Right renal pelvis (tissue), 4 donors: ENCODE measurements at regions not wholly inside any gene's neighbourhood (a gene's known extent, or its start where the extent isn't known, plus 50 kb on each side); places are given as distances from the start of the nearest gene placed in this dataset.
"Not testable (repeated sequence)": the region's sequence is repeated elsewhere in the genome, so short reads cannot be mapped to it uniquely, and the experiment has no call there.

ENCODE experiments used
- DNase-seq, 4 donors: peaks; one replicate each; pipeline ENCODE4 v3.0.0-alpha.2; 2013; ENCODE audit warnings: low read depth in 4 of 4, low spot score in 3 of 4, missing footprints in 1 of 4

DNA sequence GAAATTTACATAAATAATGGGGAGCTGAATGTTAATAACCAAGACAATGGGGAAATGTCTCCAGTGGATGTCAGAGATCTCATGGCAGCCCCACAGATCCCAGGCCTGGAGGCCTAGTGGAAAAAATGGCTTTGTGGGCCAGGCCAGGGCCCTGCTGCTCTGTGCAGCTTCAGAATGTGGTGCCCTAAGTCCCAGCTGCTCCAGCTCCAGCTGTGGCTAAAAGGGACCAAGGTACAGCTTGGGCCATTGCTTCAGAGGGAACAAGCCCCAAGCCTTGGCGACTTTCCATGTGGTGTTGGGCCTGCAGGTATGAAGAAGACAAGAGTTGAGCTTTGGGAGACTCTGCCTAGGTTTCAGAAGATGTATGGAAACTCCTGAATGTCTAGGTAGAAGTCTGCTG lies 658.2 kb downstream of the NUP35 start:
- no peak for DNase-seq

- DNase-seq: not testable (repeated sequence)
These were observed 664.6 kb downstream of the NUP35 start for GRCh38 chr2:183788796-183789195.

DNA sequence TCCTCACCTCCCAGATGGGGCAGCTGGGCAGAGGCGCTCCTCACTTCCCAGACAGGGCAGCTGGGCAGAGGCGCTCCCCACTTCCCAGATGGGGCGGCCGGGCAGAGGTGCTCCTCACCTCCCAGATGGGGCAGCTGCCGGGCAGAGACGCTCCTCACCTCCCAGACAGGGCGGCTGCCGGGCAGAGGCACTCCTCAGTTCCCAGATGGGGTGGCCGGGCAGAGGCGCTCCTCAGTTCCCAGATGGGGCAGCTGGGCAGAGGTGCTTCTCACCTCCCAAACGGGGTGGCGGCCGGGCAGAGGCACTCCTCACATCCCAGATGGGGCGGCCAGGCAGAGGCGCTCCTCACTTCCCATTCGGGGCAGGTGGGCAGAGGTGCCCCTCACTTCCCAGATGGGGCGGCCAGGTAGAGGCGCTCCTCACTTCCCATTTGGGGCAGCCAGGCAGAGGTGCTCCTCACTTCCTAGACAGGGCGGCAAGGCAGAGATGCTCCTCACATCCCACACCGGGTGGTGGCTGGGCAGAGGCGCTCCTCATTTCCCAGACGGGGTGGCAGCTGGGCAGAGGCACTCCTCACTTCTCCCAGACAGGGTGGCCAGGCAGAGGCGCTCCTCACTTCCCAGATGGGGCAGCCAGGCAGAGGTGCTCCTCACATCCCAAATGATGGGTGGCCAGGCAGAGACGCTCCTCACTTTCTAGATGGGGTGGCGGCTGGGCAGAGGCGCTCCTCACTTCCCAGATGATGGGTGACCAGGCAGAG lies 668.1 kb downstream of the NUP35 start:
- DNase-seq: not testable (repeated sequence)

DNA sequence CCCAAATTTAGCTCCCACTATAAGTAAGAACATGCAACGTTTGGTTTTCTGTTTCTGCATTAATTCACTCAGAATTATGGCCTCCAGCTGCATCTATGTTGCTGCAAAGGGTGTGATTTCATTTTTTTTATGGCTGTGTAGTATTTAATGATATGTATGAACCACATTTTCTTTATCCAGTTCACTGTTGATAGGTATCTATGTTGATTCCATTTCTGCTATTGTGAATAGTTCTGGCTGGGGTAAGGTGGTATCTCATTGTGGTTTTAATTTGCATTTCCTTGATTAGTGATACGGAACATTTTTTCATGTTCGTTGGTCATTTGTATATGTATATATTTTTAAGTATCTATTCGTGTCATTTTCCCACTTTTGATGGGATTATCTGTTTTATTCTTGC lies 674.3 kb downstream of the NUP35 start:
- no peak for DNase-seq

DNA sequence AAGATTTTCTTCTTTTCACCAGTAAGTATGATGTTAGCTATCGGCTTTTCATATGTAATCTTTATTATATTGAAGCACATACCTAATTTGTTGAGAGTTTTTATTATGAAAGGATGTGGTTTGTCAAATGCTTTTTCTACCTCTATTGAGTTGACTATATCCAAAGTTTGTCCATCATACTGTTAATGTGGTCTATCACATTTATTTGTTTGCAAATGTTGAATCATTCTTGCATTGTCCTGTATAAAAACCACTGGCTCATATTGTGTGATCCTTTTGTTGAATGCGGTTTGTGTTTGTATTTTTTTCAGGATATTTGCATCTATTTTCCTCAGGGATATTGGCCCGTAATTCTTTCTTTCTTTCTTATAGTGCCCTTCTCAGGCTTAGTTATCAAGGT lies 675.5 kb downstream of the NUP35 start:
- no peak for DNase-seq

- no peak for DNase-seq
These were observed 679.4 kb downstream of the NUP35 start for GRCh38 chr2:183803596-183803995.

- DNase-seq: no peak
These were observed 683.6 kb downstream of the NUP35 start for GRCh38 chr2:183807870-183808269.

- DNase-seq: no peak
These were observed 685.2 kb downstream of the NUP35 start for GRCh38 chr2:183809404-183809803.

GRCh38 chr2:183811281-183811680 lies 687.0 kb downstream of the NUP35 start:
- DNase-seq: no peak

DNA sequence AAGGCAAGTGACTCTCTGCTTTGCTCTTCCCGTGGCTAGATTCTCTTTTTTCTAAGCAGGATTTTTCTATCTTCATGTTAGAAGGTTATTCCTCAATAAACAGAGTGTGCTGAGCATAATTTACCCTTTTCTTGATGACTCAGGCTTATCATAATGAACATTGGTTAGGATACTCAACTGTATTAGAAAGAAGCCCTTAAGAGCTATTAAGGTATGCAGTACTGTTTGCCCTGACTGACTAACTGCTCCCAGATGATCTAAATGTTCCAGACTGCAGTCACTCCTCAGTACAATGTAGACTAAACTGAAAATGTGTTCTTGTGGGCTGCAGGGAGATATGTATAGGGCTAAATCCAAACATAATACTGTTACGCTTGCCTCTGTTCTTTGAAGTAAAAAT lies 687.8 kb downstream of the NUP35 start:
- DNase-seq: no peak

DNA sequence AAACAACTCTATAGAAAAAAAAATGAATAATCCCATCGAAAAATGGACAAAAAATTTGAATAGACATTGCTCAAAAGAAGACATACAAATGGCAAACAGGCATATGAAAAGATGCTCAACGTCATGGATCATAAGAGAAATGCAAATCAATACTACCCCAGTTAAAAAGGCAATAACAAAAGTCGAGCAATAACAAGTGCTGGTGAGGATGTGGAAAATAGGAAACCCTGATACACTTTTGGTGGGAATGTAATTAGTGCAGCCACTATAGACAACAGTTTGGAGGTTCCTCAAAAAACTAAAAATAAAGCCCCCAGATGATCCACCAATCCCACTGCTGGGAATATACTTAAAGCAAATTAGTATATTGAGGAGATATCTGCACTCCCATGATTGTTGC lies 701.5 kb downstream of the NUP35 start:
- no peak for DNase-seq

GRCh38 chr2:183829931-183830330 lies 705.7 kb downstream of the NUP35 start:
- DNase-seq: no peak

DNA sequence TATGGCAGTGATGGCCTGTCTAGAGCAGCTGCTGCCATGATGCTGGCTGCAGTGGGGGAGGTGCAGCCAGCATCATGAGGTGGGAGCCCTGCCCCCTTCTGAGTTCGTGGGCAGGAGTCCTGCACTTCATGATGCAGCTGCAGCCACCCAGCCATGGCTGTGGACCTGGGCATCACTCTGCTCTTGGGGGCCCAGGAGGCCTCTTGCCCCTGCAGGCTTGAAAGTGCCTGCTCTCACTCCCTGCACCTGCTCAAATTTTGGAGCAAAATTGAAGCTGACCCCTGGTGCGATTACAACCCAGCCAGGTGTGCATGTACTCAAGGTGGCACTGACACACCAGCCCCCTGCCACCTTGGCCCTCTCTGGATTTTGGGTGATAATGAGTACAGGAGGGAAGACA lies 712.9 kb downstream of the NUP35 start:
- no peak for DNase-seq

DNA sequence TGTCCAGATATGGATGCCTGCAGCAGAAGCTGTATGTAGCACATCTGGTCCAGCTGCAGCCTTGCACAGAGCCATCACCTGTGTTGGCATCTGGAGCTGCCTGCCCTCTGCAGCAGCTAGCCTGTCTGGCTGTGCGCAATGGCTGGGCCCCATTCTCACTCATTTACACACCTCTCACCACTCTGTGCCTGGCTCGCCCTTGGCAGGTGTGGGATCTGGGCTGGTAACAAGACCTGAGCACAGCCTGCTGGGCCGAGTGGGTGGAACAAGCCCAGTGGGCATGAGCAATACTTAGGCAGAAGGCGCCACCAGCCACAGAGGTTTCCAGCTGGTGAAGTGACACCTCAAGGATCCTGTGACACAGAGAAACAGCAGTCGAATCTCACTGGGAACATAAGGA lies 714.1 kb downstream of the NUP35 start:
- no peak for DNase-seq

GRCh38 chr2:183840061-183840584 lies 715.9 kb downstream of the NUP35 start:
- DNase-seq: no peak

DNA sequence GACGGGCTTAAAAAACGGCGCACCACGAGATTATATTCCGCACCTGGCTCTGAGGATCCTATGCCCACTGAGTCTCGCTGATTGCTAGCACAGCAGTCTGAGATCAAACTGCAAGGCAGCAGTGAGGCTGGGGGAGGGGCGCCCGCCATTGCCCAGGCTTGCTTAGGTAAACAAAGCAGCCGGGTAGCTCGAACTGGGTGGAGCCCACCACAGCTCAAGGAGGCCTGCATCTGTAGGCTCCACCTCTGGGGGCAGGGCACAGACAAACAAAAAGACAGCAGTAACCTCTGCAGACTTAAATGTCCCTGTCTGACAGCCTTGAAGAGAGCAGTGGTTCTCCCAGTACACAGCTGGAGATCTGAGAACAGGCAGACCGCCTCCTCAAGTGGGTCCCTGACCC lies 725.6 kb downstream of the NUP35 start:
- not testable (repeated sequence) for DNase-seq

DNA sequence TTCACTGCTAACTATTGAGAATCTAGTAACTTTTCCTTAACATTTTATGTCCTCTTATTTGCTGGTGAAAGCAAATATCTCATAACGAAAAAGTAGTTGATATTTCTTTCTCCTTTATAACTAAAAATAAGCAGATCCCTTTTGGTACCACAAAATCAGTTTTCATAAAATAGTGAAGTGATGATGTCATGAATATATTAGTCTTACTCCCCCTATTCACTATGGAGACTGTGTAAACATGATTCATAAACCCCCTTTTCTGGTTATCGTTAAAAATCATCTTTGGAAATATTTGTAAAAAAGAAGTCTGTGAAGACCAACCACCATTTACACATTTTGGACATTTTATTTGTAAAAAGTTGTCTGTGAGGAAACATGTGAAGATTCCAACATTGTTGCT lies 734.9 kb downstream of the NUP35 start:
- no peak for DNase-seq

- DNase-seq: no peak
These were observed 731.7 kb upstream of the ZNF804A start for GRCh38 chr2:183866666-183867065.

- DNase-seq: no peak
These were observed 731.1 kb upstream of the ZNF804A start for GRCh38 chr2:183867206-183867605.

- DNase-seq: no peak
These were observed 730.2 kb upstream of the ZNF804A start for GRCh38 chr2:183868153-183868552.

DNA sequence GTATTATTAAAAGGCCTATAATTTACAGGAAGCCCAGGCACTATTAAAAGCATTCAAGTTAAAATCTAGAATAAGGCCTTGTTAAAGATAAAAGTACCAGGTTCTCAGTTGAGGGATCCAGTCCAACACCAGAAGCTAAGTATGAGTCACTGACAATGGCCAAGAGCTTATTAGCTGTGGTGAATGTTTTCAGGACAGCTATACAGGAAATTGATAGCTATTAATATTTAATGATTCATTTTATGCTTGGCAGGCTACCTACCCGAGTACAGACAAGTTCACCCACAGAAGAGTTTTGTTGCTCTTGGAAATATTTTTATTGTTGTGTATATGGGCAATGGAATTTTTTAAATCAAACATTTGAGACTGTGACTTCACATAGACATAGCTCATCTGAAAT lies 729.6 kb upstream of the ZNF804A start:
- no peak for DNase-seq

GRCh38 chr2:183872131-183872530 lies 726.2 kb upstream of the ZNF804A start:
- no peak for DNase-seq

GRCh38 chr2:183881978-183882377 lies 716.4 kb upstream of the ZNF804A start:
- no peak for DNase-seq
